Right atrium auricular region (tissue), 2 donors: ENCODE measurements at regions not wholly inside any gene's neighbourhood (a gene's known extent, or its start where the extent isn't known, plus 50 kb on each side); places are given as distances from the start of the nearest gene placed in this dataset.

Source experiments
- DNase-seq: peaks from one replicate; pipeline ENCODE4 v3.0.0-alpha.2; 2019; ENCODE audit warnings: low spot score
- H3K27ac ChIP-seq, 2 donors: fragments of 200-600 bp; sonication (generic); 1 replicate in 1 of 2; 2 replicates in 1 of 2; pipeline ENCODE4 v1.5.1; 2016 to 2019
- H3K27me3 ChIP-seq, 2 donors: fragments of 200-600 bp; sonication (generic); one replicate each; pipeline versions ENCODE4 v1.5.1 to v1.6.0; 2017 to 2019
- H3K36me3 ChIP-seq: fragments of 200-600 bp; sonication (generic); one replicate; pipeline ENCODE4 v1.5.1; 2016
- H3K4me1 ChIP-seq, 2 donors: fragments of 200-600 bp; sonication (generic); one replicate each; pipeline versions ENCODE4 v1.5.1 to v1.6.0; 2017 to 2019
- H3K4me3 ChIP-seq, 2 donors: fragments of 200-600 bp; sonication (generic); 1 replicate in 1 of 2; 2 replicates in 1 of 2; pipeline ENCODE4 v1.5.1; 2017 to 2019; ENCODE audit warnings: mild to moderate bottlenecking in 1 of 2, moderate library complexity in 1 of 2
- H3K9me3 ChIP-seq, 2 donors: fragments of 200-600 bp; sonication (generic); one replicate each; pipeline ENCODE4 v1.5.1; 2019
- CTCF ChIP-seq, 2 donors: fragments of 200-600 bp; sonication (generic); IDR thresholded peaks; one replicate each; pipeline ENCODE4 v1.5.1; 2019; ENCODE audit warnings: antibody characterized with exemption in 2 of 2

GRCh38 chr17:63193827-63194226, 227.8 kb downstream of the TANC2 start:
- no peak for DNase-seq
- no peaks in the 10 kb centered on the region for H3K27me3 ChIP-seq
- no peaks in the 10 kb centered on the region for H3K4me1 ChIP-seq
- H3K9me3 ChIP-seq, result no peaks in the 10 kb centered on the region
- no peak overlapping the region for H3K27ac ChIP-seq
- TF ChIP-seq CTCF (IDR thresholded peaks at IDR 0.05), result no peak
- no peaks in the 10 kb centered on the region for H3K36me3 ChIP-seq
- H3K4me3 ChIP-seq, result no peak overlapping the region

- no peak overlapping the region for H3K27ac ChIP-seq
- TF ChIP-seq CTCF (IDR thresholded peaks at IDR 0.05), result no peak
Observed at GRCh38 chr17:63196772-63197335, 230.8 kb downstream of the TANC2 start.

GRCh38 chr17:63203652-63204051, 237.6 kb downstream of the TANC2 start:
- DNase-seq, result no peak
- Histone ChIP-seq H3K4me1 (no peaks in the 10 kb centered on the region), H3K27ac (no peak overlapping the region), H3K36me3 (no peaks in the 10 kb centered on the region), H3K27me3 (no peaks in the 10 kb centered on the region), H3K9me3 (peaks cover 0 to 22% of the 10 kb centered on the region in 2 donors), H3K4me3 (no peak overlapping the region)
- TF ChIP-seq CTCF (IDR thresholded peaks at IDR 0.05), result no peak

More at GRCh38 chr17:63196772-63197335, 230.8 kb downstream of the TANC2 start:
- DNase-seq, result no peak
- Histone ChIP-seq H3K4me3 (no peak overlapping the region), H3K27me3 (no peaks in the 10 kb centered on the region), H3K4me1 (no peaks in the 10 kb centered on the region), H3K9me3 (no peaks in the 10 kb centered on the region), H3K36me3 (no peaks in the 10 kb centered on the region)

GRCh38 chr17:63221939-63222338, 224.2 kb downstream of the CYB561 start:
- Histone ChIP-seq H3K27me3 (no peaks in the 10 kb centered on the region), H3K4me1 (no peaks in the 10 kb centered on the region), H3K9me3 (no peaks in the 10 kb centered on the region), H3K4me3 (no peak overlapping the region), H3K36me3 (no peaks in the 10 kb centered on the region), H3K27ac (no peak overlapping the region)
- TF ChIP-seq CTCF (IDR thresholded peaks at IDR 0.05), result no peak
- no peak for DNase-seq

GRCh38 chr17:63222655-63223054, 223.5 kb downstream of the CYB561 start:
- TF ChIP-seq CTCF (IDR thresholded peaks at IDR 0.05), result no peak
- Histone ChIP-seq H3K4me3 (no peak overlapping the region), H3K27ac (no peak overlapping the region), H3K9me3 (peaks cover 0 to under 1% of the 10 kb centered on the region in 2 donors), H3K4me1 (no peaks in the 10 kb centered on the region), H3K36me3 (no peaks in the 10 kb centered on the region), H3K27me3 (no peaks in the 10 kb centered on the region)
- no peak for DNase-seq
